ENCODE measurements at regions not wholly inside any gene's neighbourhood (a gene's known extent, or its start where the extent isn't known, plus 50 kb on each side); places are given as distances from the start of the nearest gene placed in this dataset.
A peak's percentile ranks its signal among the peaks of the same experiment; 100 is the strongest.

DNA sequence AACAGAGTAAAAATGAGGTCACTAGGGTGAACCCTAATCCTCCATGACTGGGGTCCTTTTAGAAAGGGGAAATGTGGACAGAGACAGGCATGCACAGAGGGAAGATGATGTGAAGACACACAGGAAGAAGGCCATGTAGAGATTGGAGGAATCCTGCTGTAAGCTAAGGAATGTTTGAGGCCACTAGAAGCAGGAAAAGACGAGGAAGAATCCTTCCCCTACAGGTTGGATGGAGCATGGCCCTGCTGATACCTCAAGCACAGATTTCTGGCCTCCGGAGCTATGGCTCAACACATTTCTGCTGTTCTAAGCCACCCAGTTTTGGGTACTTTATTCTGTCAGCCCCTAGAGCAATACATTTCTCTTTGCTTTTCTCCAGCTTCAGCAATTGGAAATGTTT is 486.9 kb downstream of the MIAT start:
- DNase-seq (ENCODE audit: low read depth), result no peak
- TF ChIP-seq, protein P1, sequence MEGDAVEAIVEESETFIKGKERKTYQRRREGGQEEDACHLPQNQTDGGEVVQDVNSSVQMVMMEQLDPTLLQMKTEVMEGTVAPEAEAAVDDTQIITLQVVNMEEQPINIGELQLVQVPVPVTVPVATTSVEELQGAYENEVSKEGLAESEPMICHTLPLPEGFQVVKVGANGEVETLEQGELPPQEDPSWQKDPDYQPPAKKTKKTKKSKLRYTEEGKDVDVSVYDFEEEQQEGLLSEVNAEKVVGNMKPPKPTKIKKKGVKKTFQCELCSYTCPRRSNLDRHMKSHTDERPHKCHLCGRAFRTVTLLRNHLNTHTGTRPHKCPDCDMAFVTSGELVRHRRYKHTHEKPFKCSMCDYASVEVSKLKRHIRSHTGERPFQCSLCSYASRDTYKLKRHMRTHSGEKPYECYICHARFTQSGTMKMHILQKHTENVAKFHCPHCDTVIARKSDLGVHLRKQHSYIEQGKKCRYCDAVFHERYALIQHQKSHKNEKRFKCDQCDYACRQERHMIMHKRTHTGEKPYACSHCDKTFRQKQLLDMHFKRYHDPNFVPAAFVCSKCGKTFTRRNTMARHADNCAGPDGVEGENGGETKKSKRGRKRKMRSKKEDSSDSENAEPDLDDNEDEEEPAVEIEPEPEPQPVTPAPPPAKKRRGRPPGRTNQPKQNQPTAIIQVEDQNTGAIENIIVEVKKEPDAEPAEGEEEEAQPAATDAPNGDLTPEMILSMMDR (IDR thresholded peaks at IDR 0.05; ENCODE audit: insufficient read depth, low read depth, low read length), result peak; percentile 10
- no peak overlapping the region for H3K4me3 ChIP-seq (ENCODE audit: low read depth, low read length)

DNA sequence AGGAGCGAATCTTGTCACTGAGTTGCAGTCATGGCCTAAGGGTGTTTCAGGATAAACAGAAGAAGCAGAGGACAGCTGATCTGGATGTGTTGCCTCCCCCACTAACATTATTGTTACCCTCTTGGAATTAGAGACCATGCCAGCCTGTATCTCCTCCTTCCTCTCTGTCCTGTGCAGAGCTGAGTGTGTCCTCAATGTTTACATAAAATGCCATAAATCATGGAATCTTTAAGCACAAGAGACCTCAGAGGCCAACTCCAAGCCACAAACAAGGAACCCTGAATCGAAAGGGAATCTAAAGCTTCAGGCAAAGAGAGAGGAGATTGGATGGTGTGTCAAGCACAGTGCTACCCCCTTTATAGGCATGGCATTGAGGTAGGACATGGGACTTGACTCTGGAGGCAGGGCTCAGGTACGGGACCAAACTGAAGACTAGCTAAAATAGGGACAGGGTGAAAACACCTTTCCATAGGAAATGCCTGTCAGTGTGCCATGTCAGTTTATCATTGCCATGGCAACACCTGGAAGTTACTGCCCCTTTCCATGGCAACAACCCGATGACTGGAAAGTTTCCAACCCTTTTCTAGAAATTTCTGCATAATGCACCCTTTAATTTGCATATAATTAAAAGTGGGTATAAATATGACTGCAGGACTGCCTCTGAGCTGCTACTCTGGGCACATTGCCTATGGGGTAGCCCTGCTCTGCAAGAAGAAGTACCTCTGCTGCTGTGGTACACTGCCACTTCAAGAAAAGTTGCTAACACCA is 489.7 kb downstream of the MIAT start:
- H3K4me3 ChIP-seq (ENCODE audit: low read depth, low read length), result no peak overlapping the region
- peak; percentile 32 for DNase-seq (ENCODE audit: low read depth)
- TF ChIP-seq, protein P1 (IDR thresholded peaks at IDR 0.05; ENCODE audit: insufficient read depth, low read depth, low read length), result no peak

DNA sequence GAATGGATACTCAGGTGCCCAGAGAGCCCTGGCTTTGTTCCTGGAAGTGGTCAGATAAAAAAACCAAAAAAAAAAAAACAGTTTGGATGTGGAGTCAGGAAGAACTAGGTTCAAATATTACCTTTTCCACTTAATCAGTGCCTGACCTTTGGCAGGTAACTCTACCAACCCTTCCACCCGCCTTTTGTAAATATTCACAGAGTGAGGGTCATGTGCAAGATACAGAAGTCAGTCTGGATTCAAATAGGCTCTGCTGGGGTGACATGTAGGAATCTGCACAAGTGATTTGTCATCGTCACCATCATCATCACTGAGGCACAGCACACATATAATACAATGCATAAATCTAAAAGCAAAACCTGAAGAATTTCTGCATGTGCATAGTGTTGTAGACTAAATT is 490.7 kb downstream of the MIAT start:
- DNase-seq (ENCODE audit: low read depth), result no peak
- no peak overlapping the region for H3K4me3 ChIP-seq (ENCODE audit: low read depth, low read length)
- TF ChIP-seq, protein P1 (IDR thresholded peaks at IDR 0.05; ENCODE audit: insufficient read depth, low read depth, low read length), result no peak

DNA sequence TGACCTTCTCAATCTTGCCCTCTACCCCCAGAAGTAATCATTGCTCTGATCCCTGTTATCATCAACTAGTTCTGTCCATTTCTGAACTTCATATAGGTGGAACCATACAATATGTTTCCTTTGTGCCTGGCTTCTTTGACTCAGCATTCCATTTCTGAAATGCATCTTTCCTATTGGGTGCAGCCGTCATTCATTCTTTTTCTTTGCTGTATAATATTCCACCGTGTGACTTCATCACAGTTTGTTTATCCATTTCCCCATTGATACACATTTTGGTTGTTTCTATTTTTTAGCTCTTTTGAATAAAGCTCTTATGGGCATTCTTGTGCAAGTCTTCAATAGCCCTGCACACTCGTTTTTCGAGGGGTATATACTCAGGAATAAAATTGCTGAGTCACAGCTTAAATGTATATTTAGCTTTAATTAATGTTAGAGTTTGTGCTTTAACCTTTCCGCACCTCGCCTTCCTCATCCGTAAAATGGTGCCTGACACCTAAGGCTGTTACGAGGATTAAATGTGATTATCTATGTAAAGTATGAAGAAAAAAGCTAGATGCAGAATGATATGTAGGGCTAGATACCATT is 491.6 kb downstream of the MIAT start:
- H3K4me3 ChIP-seq (ENCODE audit: low read depth, low read length), result no peak overlapping the region
- no peak for DNase-seq (ENCODE audit: low read depth)
- TF ChIP-seq, protein P1 (IDR thresholded peaks at IDR 0.05; ENCODE audit: insufficient read depth, low read depth, low read length), result no peak

DNA sequence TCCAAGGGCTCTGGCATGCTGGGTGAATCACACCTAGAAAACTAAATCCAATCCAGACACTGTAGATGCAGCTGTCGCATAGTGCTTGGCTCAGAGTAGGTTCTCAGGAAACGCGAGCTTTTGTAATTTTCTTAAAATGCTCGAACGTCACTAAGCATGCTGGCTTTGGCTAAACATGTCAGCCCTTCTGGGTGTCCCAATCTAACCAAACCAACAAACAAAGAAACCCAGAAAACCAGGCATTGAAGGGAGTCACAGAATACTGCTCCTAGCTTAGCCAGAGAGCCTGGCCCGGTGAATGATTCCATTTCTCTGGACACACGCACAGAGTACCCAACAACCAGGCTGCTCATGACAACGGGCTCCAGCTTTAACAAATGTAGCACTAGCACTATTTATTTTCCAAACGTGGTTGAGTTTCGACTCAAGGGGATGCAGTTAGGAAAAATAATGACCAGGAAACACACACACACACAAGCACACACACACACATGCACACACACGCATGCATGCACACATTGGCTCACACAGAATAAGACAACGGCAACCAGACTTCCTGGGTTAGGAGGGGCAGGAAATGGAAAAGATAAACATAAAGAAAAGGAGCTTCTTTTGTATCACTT is 492.6 kb downstream of the MIAT start:
- DNase-seq (ENCODE audit: low read depth), result no peak
- H3K4me3 ChIP-seq (ENCODE audit: low read depth, low read length), result no peak overlapping the region
- TF ChIP-seq, protein P1 (IDR thresholded peaks at IDR 0.05; ENCODE audit: insufficient read depth, low read depth, low read length), result no peak

DNA sequence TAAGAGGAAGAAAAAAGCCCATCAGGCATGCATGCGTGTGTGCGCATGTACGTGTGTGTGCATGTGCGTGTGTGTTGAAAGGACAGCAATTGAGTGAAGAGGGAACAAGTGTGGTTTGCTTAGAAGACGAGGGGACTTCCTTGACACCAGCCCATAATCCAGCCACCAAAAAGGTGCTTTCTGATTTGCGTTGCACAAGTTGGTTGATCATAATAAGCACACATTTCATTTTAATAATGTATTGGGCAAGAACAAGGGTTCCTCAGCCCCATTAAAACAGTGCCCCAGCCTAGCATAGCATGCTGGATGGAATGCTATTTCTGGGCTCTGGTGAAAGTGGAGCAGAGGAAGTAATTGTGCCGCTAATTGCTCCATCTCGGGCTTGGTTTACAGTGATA is 493.2 kb downstream of the MIAT start:
- TF ChIP-seq, protein P1 (IDR thresholded peaks at IDR 0.05; ENCODE audit: insufficient read depth, low read depth, low read length), result no peak
- no peak for DNase-seq (ENCODE audit: low read depth)
- H3K4me3 ChIP-seq (ENCODE audit: low read depth, low read length), result no peak overlapping the region

Measured in fibroblast of villous mesenchyme (primary cell).